ENCODE measurements at regions not wholly inside any gene's neighbourhood (a gene's known extent, or its start where the extent isn't known, plus 50 kb on each side); places are given as distances from the start of the nearest gene placed in this dataset.

DNA sequence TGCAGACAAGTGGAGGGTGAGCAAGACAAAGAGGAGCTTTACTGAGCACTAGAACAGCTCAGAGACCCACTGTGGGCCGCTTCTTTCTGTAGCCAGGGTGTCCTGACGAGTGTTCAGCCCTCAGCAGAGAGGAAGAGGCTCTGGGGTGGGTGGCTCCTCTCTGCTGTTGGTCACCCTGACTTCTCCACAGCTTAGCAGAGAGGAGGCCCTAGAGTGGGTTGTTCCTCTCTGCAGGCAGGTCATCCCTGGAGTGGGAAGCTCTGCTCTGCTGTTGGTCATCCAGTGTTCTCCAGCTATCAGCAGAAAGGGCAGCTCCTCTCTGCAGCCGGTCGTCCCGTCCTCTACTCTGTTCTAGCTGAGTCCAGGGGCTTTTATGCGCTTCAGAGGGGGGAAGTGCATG lies 286.5 kb downstream of the ICOS start:
- ATAC-seq (replicated peaks in 1 of 4) (no peak), DNase-seq (no peak)
- CTCF ChIA-PET: no interaction called here
- H3K27me3 ChIP-seq (replicated peaks in 1 of 2; ENCODE audit: control insufficient read depth in 2 of 2, extremely low read depth in 1 of 2, insufficient read depth in 2 of 2, low read length in 1 of 2): peaks cover 0 to 17% of the 10 kb centered on the region in 2 experiments
- H3K36me3 ChIP-seq (ENCODE audit: control insufficient read depth in 2 of 2, extremely low read depth in 1 of 2, insufficient read depth in 1 of 2, low read length in 1 of 2): no peaks in the 10 kb centered on the region
- Mint-ChIP-seq H3K9me3 (peaks cover 0 to 2% (median 0%) of the 10 kb centered on the region in 3 donors), H3K4me3 (no peak overlapping the region), H3K27me3 (peaks cover 6 to 15% of the 10 kb centered on the region in 2 donors), H3K36me3 (no peaks in the 10 kb centered on the region), H3K27ac (no peak overlapping the region), H3K4me1 (no peaks in the 10 kb centered on the region)
- H3K9me3 ChIP-seq: no peaks in the 10 kb centered on the region
- H3K4me3 ChIP-seq (ENCODE audit: control insufficient read depth in 1 of 2, extremely low read depth in 1 of 2, low read length in 1 of 2): no peak overlapping the region
- no peaks in the 10 kb centered on the region for H3K4me1 ChIP-seq (ENCODE audit: control insufficient read depth in 1 of 2, extremely low read depth in 1 of 2, insufficient read depth in 2 of 2, low read length in 2 of 2)
- POLR2A ChIA-PET: interaction anchor here in 1 of 2 donors (0.6 kb wide), 1 partner anchor 904 kb away, joined by 3 read pairs; no protein-coding TSS in a partner anchor
- WGBS (ENCODE audit: insufficient coverage): 90% methylated on average over 5 of the region's 6 CpGs
- H3K27ac ChIP-seq (ENCODE audit: low read length): no peak overlapping the region

DNA sequence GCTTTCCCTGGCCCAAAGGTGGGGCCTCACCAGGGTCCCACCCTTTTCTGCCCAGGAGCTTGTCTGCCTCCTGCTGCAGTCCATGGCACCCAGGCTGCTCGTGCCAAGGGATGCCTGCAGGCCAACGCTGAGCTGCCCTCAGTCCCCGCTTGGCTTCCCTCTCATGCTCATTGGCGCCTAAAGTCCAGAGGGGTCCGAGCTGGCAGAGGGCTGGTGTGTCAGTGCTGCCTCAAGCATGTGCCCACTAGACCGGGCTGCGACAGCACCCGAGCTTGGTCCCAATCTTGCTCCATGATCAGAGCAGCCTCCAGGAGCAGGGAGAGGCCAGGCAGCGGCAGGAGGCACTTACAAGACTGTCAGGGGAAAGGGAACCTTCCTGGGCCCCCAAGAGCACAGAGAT lies 287.0 kb downstream of the ICOS start:
- peaks cover 6 to 15% of the 10 kb centered on the region in 2 donors for H3K27me3 Mint-ChIP-seq
- H3K27me3 ChIP-seq (replicated peaks in 1 of 2; ENCODE audit: control insufficient read depth in 2 of 2, extremely low read depth in 1 of 2, insufficient read depth in 2 of 2, low read length in 1 of 2): peaks cover 0 to 17% of the 10 kb centered on the region in 2 experiments
- CTCF ChIA-PET: no interaction called here
- no peak overlapping the region for H3K4me3 Mint-ChIP-seq
- POLR2A ChIA-PET: interaction anchor here in 1 of 2 donors (0.6 kb wide), 1 partner anchor 904 kb away, joined by 3 read pairs; no protein-coding TSS in a partner anchor
- H3K4me1 Mint-ChIP-seq: no peaks in the 10 kb centered on the region
- H3K4me3 ChIP-seq (ENCODE audit: control insufficient read depth in 1 of 2, extremely low read depth in 1 of 2, low read length in 1 of 2): no peak overlapping the region
- ATAC-seq (replicated peaks in 1 of 4) (no peak), DNase-seq (no peak)
- no peaks in the 10 kb centered on the region for H3K36me3 Mint-ChIP-seq
- no peak overlapping the region for H3K27ac Mint-ChIP-seq
- H3K9me3 Mint-ChIP-seq: no peaks in the 10 kb centered on the region
- no peaks in the 10 kb centered on the region for H3K36me3 ChIP-seq (ENCODE audit: control insufficient read depth in 2 of 2, extremely low read depth in 1 of 2, insufficient read depth in 1 of 2, low read length in 1 of 2)
- no peak overlapping the region for H3K27ac ChIP-seq (ENCODE audit: low read length)
- WGBS (ENCODE audit: insufficient coverage): 76% methylated on average over 9 of the region's 9 CpGs
- H3K9me3 ChIP-seq: no peaks in the 10 kb centered on the region
- H3K4me1 ChIP-seq (ENCODE audit: control insufficient read depth in 1 of 2, extremely low read depth in 1 of 2, insufficient read depth in 2 of 2, low read length in 2 of 2): no peaks in the 10 kb centered on the region

DNA sequence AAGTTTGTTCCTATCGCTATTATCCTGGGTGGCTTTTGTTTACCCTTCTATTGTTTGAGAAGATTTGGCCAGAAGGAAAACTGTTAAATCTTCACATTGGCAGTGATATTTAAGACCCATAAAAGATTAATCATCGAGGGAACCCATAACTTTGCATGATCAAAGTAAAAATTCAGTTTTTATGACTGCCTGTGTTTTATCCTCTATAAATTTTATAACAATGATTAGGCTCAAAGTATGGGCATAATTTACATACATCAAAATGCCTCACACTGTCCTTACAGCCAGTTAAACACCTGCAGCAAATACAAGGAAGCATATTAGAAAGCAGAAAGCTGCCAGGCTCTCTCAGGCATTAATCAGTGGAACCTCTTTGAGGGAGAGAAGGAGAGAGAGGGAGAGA lies 289.1 kb downstream of the ICOS start:
- H3K27ac ChIP-seq (ENCODE audit: low read length): no peak overlapping the region
- no peak for ATAC-seq (replicated peaks in 1 of 4)
- POLR2A ChIA-PET: interaction anchor here in 1 of 2 donors (0.6 kb wide), 1 partner anchor 9 kb away, joined by 3 read pairs; no protein-coding TSS in a partner anchor
- DNase-seq: no peak
- Mint-ChIP-seq H3K4me3 (no peak overlapping the region), H3K4me1 (no peaks in the 10 kb centered on the region), H3K27ac (no peak overlapping the region), H3K9me3 (no peaks in the 10 kb centered on the region), H3K36me3 (no peaks in the 10 kb centered on the region), H3K27me3 (peaks cover 10 to 19% of the 10 kb centered on the region in 2 donors)
- no peaks in the 10 kb centered on the region for H3K4me1 ChIP-seq (ENCODE audit: control insufficient read depth in 1 of 2, extremely low read depth in 1 of 2, insufficient read depth in 2 of 2, low read length in 2 of 2)
- peaks cover 0 to 17% of the 10 kb centered on the region in 2 experiments for H3K27me3 ChIP-seq (replicated peaks in 1 of 2; ENCODE audit: control insufficient read depth in 2 of 2, extremely low read depth in 1 of 2, insufficient read depth in 2 of 2, low read length in 1 of 2)
- H3K9me3 ChIP-seq: no peaks in the 10 kb centered on the region
- CTCF ChIA-PET: no interaction called here
- H3K36me3 ChIP-seq (ENCODE audit: control insufficient read depth in 2 of 2, extremely low read depth in 1 of 2, insufficient read depth in 1 of 2, low read length in 1 of 2): no peaks in the 10 kb centered on the region
- no CpG with 5 or more reads among the region's 2 CpGs for WGBS (ENCODE audit: insufficient coverage)
- H3K4me3 ChIP-seq (ENCODE audit: control insufficient read depth in 1 of 2, extremely low read depth in 1 of 2, low read length in 1 of 2): no peak overlapping the region

DNA sequence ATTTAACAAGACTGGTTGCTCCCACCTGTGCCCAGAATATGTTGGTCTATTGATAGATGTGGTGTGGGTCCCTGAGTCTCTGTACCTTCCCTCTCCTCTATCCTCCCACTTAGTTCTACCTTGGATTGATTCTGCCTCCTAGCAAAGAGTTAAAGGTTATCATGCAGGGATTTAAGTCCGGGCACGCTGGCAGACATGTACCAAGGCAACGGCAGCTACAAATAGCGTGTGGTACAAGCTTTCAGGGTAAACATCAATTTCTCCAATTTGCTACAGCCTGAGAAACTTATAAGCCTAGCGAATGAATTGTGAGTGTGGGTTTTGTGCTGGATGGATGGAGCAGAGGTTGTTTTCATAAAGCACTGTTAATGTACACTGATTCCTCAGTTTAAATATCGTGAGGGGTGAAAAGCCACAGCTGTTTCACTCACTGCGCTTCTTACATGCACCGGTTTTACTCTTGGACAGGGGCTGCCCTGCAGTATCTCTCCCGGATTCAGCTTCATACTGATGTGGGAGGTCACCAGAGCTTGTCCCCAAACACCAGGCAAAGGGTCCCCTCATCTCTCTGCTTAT lies 289.8 kb downstream of the ICOS start:
- Mint-ChIP-seq H3K4me1 (no peaks in the 10 kb centered on the region), H3K36me3 (no peaks in the 10 kb centered on the region), H3K27me3 (peaks cover 10 to 19% of the 10 kb centered on the region in 2 donors), H3K4me3 (no peak overlapping the region), H3K27ac (no peak overlapping the region), H3K9me3 (no peaks in the 10 kb centered on the region)
- Histone ChIP-seq H3K4me3 (ENCODE audit: control insufficient read depth in 1 of 2, extremely low read depth in 1 of 2, low read length in 1 of 2) (no peak overlapping the region), H3K36me3 (ENCODE audit: control insufficient read depth in 2 of 2, extremely low read depth in 1 of 2, insufficient read depth in 1 of 2, low read length in 1 of 2) (no peaks in the 10 kb centered on the region), H3K4me1 (ENCODE audit: control insufficient read depth in 1 of 2, extremely low read depth in 1 of 2, insufficient read depth in 2 of 2, low read length in 2 of 2) (no peaks in the 10 kb centered on the region), H3K9me3 (no peaks in the 10 kb centered on the region), H3K27me3 (replicated peaks in 1 of 2; ENCODE audit: control insufficient read depth in 2 of 2, extremely low read depth in 1 of 2, insufficient read depth in 2 of 2, low read length in 1 of 2) (peaks cover 0 to 16% of the 10 kb centered on the region in 2 experiments), H3K27ac (ENCODE audit: low read length) (no peak overlapping the region)
- 93% methylated on average over 8 of the region's 9 CpGs for WGBS (ENCODE audit: insufficient coverage)
- ChIA-PET CTCF (interaction anchor here in 1 of 2 donors (0.5 kb wide), 1 partner anchor 1590 kb away, joined by 3 read pairs; no protein-coding TSS in a partner anchor), POLR2A (interaction anchor here in 1 of 2 donors (0.6 kb wide), 1 partner anchor 9 kb away, joined by 3 read pairs; no protein-coding TSS in a partner anchor)
- ATAC-seq (replicated peaks in 1 of 4): no peak
- no peak for DNase-seq

DNA sequence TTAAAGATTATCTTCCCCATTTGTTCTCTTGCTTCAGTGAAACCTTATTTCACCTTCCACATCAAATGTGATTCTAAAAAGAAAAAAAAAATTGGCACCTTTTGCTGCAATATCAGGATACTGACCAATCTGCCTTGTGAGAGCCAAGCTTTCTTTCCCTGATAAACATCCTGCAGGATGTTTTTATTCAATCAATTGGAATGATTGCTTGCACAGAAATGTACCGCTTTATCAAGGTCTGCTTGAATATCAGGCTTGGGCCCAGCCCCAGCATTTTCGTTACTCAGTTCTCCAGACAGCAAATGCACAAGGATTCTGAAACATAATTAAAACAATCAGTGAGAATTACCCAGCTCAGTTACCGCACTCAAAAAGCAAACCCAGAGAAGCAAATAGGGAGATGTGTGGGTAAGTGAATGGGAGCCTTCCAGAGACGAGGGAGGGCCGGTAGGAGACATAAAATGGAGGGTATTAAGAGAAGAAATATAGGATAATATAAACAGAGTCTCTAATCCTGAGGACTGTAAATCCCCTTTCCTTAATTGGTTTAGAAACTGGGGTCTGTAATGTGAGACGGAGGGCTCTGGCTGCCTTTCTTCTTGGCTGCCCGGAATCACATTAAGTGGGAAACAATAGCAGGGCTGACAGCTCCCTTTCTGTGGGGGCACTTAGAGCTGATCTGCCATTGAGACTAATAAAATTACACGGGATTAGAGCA lies 291.8 kb downstream of the ICOS start:
- Mint-ChIP-seq H3K9me3 (no peaks in the 10 kb centered on the region), H3K27ac (no peak overlapping the region), H3K4me3 (no peak overlapping the region), H3K36me3 (no peaks in the 10 kb centered on the region), H3K4me1 (no peaks in the 10 kb centered on the region), H3K27me3 (peaks cover 10 to 15% of the 10 kb centered on the region in 2 donors)
- 0% methylated on average over 1 of the region's 8 CpGs for WGBS (ENCODE audit: insufficient coverage)
- ATAC-seq (replicated peaks in 1 of 4) (no peak), DNase-seq (no peak)
- no peaks in the 10 kb centered on the region for H3K4me1 ChIP-seq (ENCODE audit: control insufficient read depth in 1 of 2, extremely low read depth in 1 of 2, insufficient read depth in 2 of 2, low read length in 2 of 2)
- H3K36me3 ChIP-seq (ENCODE audit: control insufficient read depth in 2 of 2, extremely low read depth in 1 of 2, insufficient read depth in 1 of 2, low read length in 1 of 2): no peaks in the 10 kb centered on the region
- H3K27ac ChIP-seq (ENCODE audit: low read length): no peak overlapping the region
- H3K4me3 ChIP-seq (ENCODE audit: control insufficient read depth in 1 of 2, extremely low read depth in 1 of 2, low read length in 1 of 2): no peak overlapping the region
- ChIA-PET POLR2A (interaction anchor here in 1 of 2 donors (0.6 kb wide), 1 partner anchor 14 kb away, joined by 3 read pairs; no protein-coding TSS in a partner anchor), CTCF (interaction anchor here (0.6 to 0.7 kb wide), 2 partner anchors 83 to 112 kb away, joined by 3 to 4 read pairs; no protein-coding TSS in a partner anchor)
- H3K27me3 ChIP-seq (replicated peaks in 1 of 2; ENCODE audit: control insufficient read depth in 2 of 2, extremely low read depth in 1 of 2, insufficient read depth in 2 of 2, low read length in 1 of 2): peaks cover 0 to 9% of the 10 kb centered on the region in 2 experiments
- H3K9me3 ChIP-seq: no peaks in the 10 kb centered on the region

DNA sequence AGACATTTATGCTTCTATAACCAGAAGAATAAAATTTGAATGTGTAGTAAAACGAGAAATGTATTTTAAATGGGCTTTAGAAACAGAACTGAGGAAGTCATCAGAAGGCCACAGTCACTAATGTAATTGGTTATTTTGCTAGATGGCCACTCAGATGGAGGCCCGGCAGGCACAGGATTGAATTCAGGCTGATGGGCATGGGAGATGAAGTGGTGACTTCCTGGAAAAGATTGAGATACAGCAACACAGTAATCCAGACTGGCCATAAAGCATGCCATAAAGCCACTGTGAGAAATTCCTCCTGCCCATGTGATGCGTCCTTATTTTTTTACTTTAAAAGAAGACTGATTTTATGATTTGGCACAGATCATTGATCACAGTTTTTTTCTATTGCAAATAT lies 297.7 kb downstream of the ICOS start:
- Histone ChIP-seq H3K27me3 (replicated peaks in 1 of 2; ENCODE audit: control insufficient read depth in 2 of 2, extremely low read depth in 1 of 2, insufficient read depth in 2 of 2, low read length in 1 of 2) (peaks cover 0 to 4% of the 10 kb centered on the region in 2 experiments), H3K4me3 (ENCODE audit: control insufficient read depth in 1 of 2, extremely low read depth in 1 of 2, low read length in 1 of 2) (no peak overlapping the region), H3K36me3 (ENCODE audit: control insufficient read depth in 2 of 2, extremely low read depth in 1 of 2, insufficient read depth in 1 of 2, low read length in 1 of 2) (no peaks in the 10 kb centered on the region), H3K4me1 (ENCODE audit: control insufficient read depth in 1 of 2, extremely low read depth in 1 of 2, insufficient read depth in 2 of 2, low read length in 2 of 2) (no peaks in the 10 kb centered on the region), H3K9me3 (no peaks in the 10 kb centered on the region), H3K27ac (ENCODE audit: low read length) (no peak overlapping the region)
- no peak overlapping the region for H3K4me3 Mint-ChIP-seq
- H3K9me3 Mint-ChIP-seq: no peaks in the 10 kb centered on the region
- H3K27me3 Mint-ChIP-seq: peaks cover 7 to 11% of the 10 kb centered on the region in 2 donors
- ChIA-PET CTCF (interaction anchor here in 1 of 2 donors (0.5 kb wide), 1 partner anchor 609 kb away, joined by 3 read pairs; no protein-coding TSS in a partner anchor), POLR2A (no interaction called here)
- no peak overlapping the region for H3K27ac Mint-ChIP-seq
- no peaks in the 10 kb centered on the region for H3K36me3 Mint-ChIP-seq
- no peaks in the 10 kb centered on the region for H3K4me1 Mint-ChIP-seq
- DNase-seq: no peak
- WGBS (ENCODE audit: insufficient coverage): 67% methylated on average over 1 of the region's 3 CpGs
- ATAC-seq (replicated peaks in 1 of 4): no peak

Data from T-cell (primary cell).